ENCODE measurements at regions not wholly inside any gene's neighbourhood (a gene's known extent, or its start where the extent isn't known, plus 50 kb on each side); places are given as distances from the start of the nearest gene placed in this dataset.
"Not testable (repeated sequence)": the region's sequence is repeated elsewhere in the genome, so short reads cannot be mapped to it uniquely, and the experiment has no call there.

DNA sequence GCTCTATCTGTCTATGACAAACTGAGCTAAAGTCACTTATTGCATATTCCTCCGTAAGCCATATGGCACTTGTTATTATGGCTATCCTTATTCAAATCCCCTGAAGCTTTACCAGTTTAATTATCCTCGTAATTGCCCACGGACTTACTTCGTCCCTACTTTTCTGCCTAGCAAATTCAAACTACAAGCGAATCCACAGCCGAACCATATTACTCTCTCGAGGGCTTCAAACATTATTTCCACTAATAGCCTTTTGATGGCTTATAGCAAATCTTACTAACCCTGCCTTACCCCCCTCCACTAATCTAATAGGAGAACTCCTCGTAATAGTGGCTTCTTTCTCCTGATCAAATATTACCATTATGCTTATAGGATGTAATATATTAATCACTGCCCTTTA, 63.1 kb upstream of the IMP4 start:
- not testable (repeated sequence) for TF ChIP-seq CTCF (IDR thresholded peaks at IDR 0.05); ZFX (IDR thresholded peaks at IDR 0.05; ENCODE audit: borderline replicate concordance)

Data from 22Rv1 (cell line).